ENCODE measurements at regions not wholly inside any gene's neighbourhood (a gene's known extent, or its start where the extent isn't known, plus 50 kb on each side); places are given as distances from the start of the nearest gene placed in this dataset.

DNA sequence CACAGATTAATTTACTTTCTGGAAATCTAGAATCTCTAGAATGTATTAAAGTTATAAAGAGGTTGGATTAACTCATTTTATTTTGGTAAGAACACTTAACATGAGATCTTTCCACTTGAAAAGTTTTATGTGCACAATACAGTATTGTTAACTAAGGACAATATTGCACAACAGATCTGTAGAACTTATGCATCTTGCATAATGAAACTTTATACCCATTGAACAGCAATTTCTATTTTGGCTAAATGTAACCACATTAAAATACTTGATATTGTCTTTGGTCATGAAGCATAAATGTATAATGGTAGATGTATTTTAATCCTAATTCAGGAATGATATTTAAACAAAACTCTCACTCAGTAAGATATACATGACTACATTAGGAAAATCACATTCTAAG, 203.8 kb downstream of the SNX19 start:
- TF ChIP-seq CTCF (IDR thresholded peaks at IDR 0.05) (no peak), TCF7L2 (IDR thresholded peaks at IDR 0.05; ENCODE audit: low read depth, low read length) (no peak), POLR2AphosphoS5 (IDR thresholded peaks at IDR 0.05; ENCODE audit: low read depth, low read length) (no peak), SIN3A (IDR thresholded peaks at IDR 0.05; ENCODE audit: borderline replicate concordance, insufficient read depth, low read depth, low read length) (no peak)
- TF ChIP-seq, protein P1, sequence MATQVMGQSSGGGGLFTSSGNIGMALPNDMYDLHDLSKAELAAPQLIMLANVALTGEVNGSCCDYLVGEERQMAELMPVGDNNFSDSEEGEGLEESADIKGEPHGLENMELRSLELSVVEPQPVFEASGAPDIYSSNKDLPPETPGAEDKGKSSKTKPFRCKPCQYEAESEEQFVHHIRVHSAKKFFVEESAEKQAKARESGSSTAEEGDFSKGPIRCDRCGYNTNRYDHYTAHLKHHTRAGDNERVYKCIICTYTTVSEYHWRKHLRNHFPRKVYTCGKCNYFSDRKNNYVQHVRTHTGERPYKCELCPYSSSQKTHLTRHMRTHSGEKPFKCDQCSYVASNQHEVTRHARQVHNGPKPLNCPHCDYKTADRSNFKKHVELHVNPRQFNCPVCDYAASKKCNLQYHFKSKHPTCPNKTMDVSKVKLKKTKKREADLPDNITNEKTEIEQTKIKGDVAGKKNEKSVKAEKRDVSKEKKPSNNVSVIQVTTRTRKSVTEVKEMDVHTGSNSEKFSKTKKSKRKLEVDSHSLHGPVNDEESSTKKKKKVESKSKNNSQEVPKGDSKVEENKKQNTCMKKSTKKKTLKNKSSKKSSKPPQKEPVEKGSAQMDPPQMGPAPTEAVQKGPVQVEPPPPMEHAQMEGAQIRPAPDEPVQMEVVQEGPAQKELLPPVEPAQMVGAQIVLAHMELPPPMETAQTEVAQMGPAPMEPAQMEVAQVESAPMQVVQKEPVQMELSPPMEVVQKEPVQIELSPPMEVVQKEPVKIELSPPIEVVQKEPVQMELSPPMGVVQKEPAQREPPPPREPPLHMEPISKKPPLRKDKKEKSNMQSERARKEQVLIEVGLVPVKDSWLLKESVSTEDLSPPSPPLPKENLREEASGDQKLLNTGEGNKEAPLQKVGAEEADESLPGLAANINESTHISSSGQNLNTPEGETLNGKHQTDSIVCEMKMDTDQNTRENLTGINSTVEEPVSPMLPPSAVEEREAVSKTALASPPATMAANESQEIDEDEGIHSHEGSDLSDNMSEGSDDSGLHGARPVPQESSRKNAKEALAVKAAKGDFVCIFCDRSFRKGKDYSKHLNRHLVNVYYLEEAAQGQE (IDR thresholded peaks at IDR 0.05; ENCODE audit: insufficient read depth in 1 of 2, low read depth in 2 of 2, low read length in 1 of 2), result no peak

All from Panc1 (cell line).